ENCODE measurements at regions not wholly inside any gene's neighbourhood (a gene's known extent, or its start where the extent isn't known, plus 50 kb on each side); places are given as distances from the start of the nearest gene placed in this dataset.

- no peak overlapping the region for H3K4me3 ChIP-seq (ENCODE audit: insufficient read length, low read depth)
These were observed 142.4 kb upstream of the ZNF236 start for GRCh38 chr18:76679945-76680344.

GRCh38 chr18:76679259-76679658, 143.1 kb upstream of the ZNF236 start:
- DNase-seq (ENCODE audit: low read depth, low spot score): no peak

More at GRCh38 chr18:76679945-76680344, 142.4 kb upstream of the ZNF236 start:
- Histone ChIP-seq H3K36me3 (ENCODE audit: insufficient read depth, insufficient read length, low read length) (no peaks in the 10 kb centered on the region), H3K27me3 (ENCODE audit: insufficient read depth, insufficient read length) (no peaks in the 10 kb centered on the region), H3K4me1 (ENCODE audit: insufficient read depth, insufficient read length) (no peaks in the 10 kb centered on the region), H3K9ac (ENCODE audit: insufficient read length, low read depth) (no peak overlapping the region), H3K9me3 (ENCODE audit: insufficient read depth, low read length) (no peaks in the 10 kb centered on the region)
- TF ChIP-seq YY1 (IDR thresholded peaks at IDR 0.05; ENCODE audit: insufficient read depth, insufficient read length) (no peak), SUZ12 (IDR thresholded peaks at IDR 0.05; ENCODE audit: extremely low read depth, insufficient read depth, insufficient read length) (no peak)
- peak; percentile 63 for DNase-seq (ENCODE audit: low read depth, low spot score)

GRCh38 chr18:76678248-76678647, 144.1 kb upstream of the ZNF236 start:
- Histone ChIP-seq H3K27me3 (ENCODE audit: insufficient read depth, insufficient read length) (no peaks in the 10 kb centered on the region), H3K4me3 (ENCODE audit: insufficient read length, low read depth) (no peak overlapping the region), H3K4me1 (ENCODE audit: insufficient read depth, insufficient read length) (no peaks in the 10 kb centered on the region), H3K36me3 (ENCODE audit: insufficient read depth, insufficient read length, low read length) (no peaks in the 10 kb centered on the region), H3K9me3 (ENCODE audit: insufficient read depth, low read length) (no peaks in the 10 kb centered on the region), H3K9ac (ENCODE audit: insufficient read length, low read depth) (no peak overlapping the region)
- TF ChIP-seq SUZ12 (IDR thresholded peaks at IDR 0.05; ENCODE audit: extremely low read depth, insufficient read depth, insufficient read length) (no peak), ZNF274 (IDR thresholded peaks at IDR 0.05; ENCODE audit: low read depth, low read length) (no peak), YY1 (IDR thresholded peaks at IDR 0.05; ENCODE audit: insufficient read depth, insufficient read length) (no peak)
- no peak for DNase-seq (ENCODE audit: low read depth, low spot score)

More at GRCh38 chr18:76679259-76679658, 143.1 kb upstream of the ZNF236 start:
- Histone ChIP-seq H3K9ac (ENCODE audit: insufficient read length, low read depth) (no peak overlapping the region), H3K4me1 (ENCODE audit: insufficient read depth, insufficient read length) (no peaks in the 10 kb centered on the region), H3K4me3 (ENCODE audit: insufficient read length, low read depth) (no peak overlapping the region), H3K9me3 (ENCODE audit: insufficient read depth, low read length) (no peaks in the 10 kb centered on the region), H3K36me3 (ENCODE audit: insufficient read depth, insufficient read length, low read length) (no peaks in the 10 kb centered on the region), H3K27me3 (ENCODE audit: insufficient read depth, insufficient read length) (no peaks in the 10 kb centered on the region)
- no peak for TF ChIP-seq YY1 (IDR thresholded peaks at IDR 0.05; ENCODE audit: insufficient read depth, insufficient read length)
- no peak for TF ChIP-seq ZNF274 (IDR thresholded peaks at IDR 0.05; ENCODE audit: low read depth, low read length)
- no peak for TF ChIP-seq SUZ12 (IDR thresholded peaks at IDR 0.05; ENCODE audit: extremely low read depth, insufficient read depth, insufficient read length)

- Histone ChIP-seq H3K9me3 (ENCODE audit: insufficient read depth, low read length) (no peaks in the 10 kb centered on the region), H3K4me3 (ENCODE audit: insufficient read length, low read depth) (no peak overlapping the region), H3K4me1 (ENCODE audit: insufficient read depth, insufficient read length) (no peaks in the 10 kb centered on the region), H3K27me3 (ENCODE audit: insufficient read depth, insufficient read length) (no peaks in the 10 kb centered on the region), H3K9ac (ENCODE audit: insufficient read length, low read depth) (no peak overlapping the region), H3K36me3 (ENCODE audit: insufficient read depth, insufficient read length, low read length) (no peaks in the 10 kb centered on the region)
- no peak for DNase-seq (ENCODE audit: low read depth, low spot score)
- TF ChIP-seq ZNF274 (IDR thresholded peaks at IDR 0.05; ENCODE audit: low read depth, low read length) (no peak), SUZ12 (IDR thresholded peaks at IDR 0.05; ENCODE audit: extremely low read depth, insufficient read depth, insufficient read length) (no peak), YY1 (IDR thresholded peaks at IDR 0.05; ENCODE audit: insufficient read depth, insufficient read length) (no peak)
These were observed 147.8 kb upstream of the ZNF236 start for GRCh38 chr18:76674596-76674995.

- H3K9me3 ChIP-seq (ENCODE audit: insufficient read depth, low read length): no peaks in the 10 kb centered on the region
- H3K27me3 ChIP-seq (ENCODE audit: insufficient read depth, insufficient read length): no peaks in the 10 kb centered on the region
- no peak overlapping the region for H3K4me3 ChIP-seq (ENCODE audit: insufficient read length, low read depth)
- no peak for DNase-seq (ENCODE audit: low read depth, low spot score)
- TF ChIP-seq YY1 (IDR thresholded peaks at IDR 0.05; ENCODE audit: insufficient read depth, insufficient read length) (no peak), SUZ12 (IDR thresholded peaks at IDR 0.05; ENCODE audit: extremely low read depth, insufficient read depth, insufficient read length) (no peak), ZNF274 (IDR thresholded peaks at IDR 0.05; ENCODE audit: low read depth, low read length) (no peak)
- H3K9ac ChIP-seq (ENCODE audit: insufficient read length, low read depth): no peak overlapping the region
- no peaks in the 10 kb centered on the region for H3K36me3 ChIP-seq (ENCODE audit: insufficient read depth, insufficient read length, low read length)
- H3K4me1 ChIP-seq (ENCODE audit: insufficient read depth, insufficient read length): no peaks in the 10 kb centered on the region
These were observed 148.8 kb upstream of the ZNF236 start for GRCh38 chr18:76673281-76674185.

- TF ChIP-seq SUZ12 (IDR thresholded peaks at IDR 0.05; ENCODE audit: extremely low read depth, insufficient read depth, insufficient read length): no peak
- no peak for TF ChIP-seq YY1 (IDR thresholded peaks at IDR 0.05; ENCODE audit: insufficient read depth, insufficient read length)
- no peak for TF ChIP-seq ZNF274 (IDR thresholded peaks at IDR 0.05; ENCODE audit: low read depth, low read length)
- H3K9ac ChIP-seq (ENCODE audit: insufficient read length, low read depth): no peak overlapping the region
- no peak for DNase-seq (ENCODE audit: low read depth, low spot score)
These were observed 149.7 kb upstream of the ZNF236 start for GRCh38 chr18:76672627-76673026.

GRCh38 chr18:76670564-76671288, 151.6 kb upstream of the ZNF236 start:
- H3K36me3 ChIP-seq (ENCODE audit: insufficient read depth, insufficient read length, low read length): no peaks in the 10 kb centered on the region
- no peak for DNase-seq (ENCODE audit: low read depth, low spot score)
- no peaks in the 10 kb centered on the region for H3K9me3 ChIP-seq (ENCODE audit: insufficient read depth, low read length)
- no peaks in the 10 kb centered on the region for H3K27me3 ChIP-seq (ENCODE audit: insufficient read depth, insufficient read length)
- no peaks in the 10 kb centered on the region for H3K4me1 ChIP-seq (ENCODE audit: insufficient read depth, insufficient read length)
- H3K4me3 ChIP-seq (ENCODE audit: insufficient read length, low read depth): no peak overlapping the region
- TF ChIP-seq YY1 (IDR thresholded peaks at IDR 0.05; ENCODE audit: insufficient read depth, insufficient read length) (no peak), SUZ12 (IDR thresholded peaks at IDR 0.05; ENCODE audit: extremely low read depth, insufficient read depth, insufficient read length) (no peak), ZNF274 (IDR thresholded peaks at IDR 0.05; ENCODE audit: low read depth, low read length) (no peak)
- no peak overlapping the region for H3K9ac ChIP-seq (ENCODE audit: insufficient read length, low read depth)

More at GRCh38 chr18:76672627-76673026, 149.7 kb upstream of the ZNF236 start:
- no peaks in the 10 kb centered on the region for H3K27me3 ChIP-seq (ENCODE audit: insufficient read depth, insufficient read length)
- H3K9me3 ChIP-seq (ENCODE audit: insufficient read depth, low read length): no peaks in the 10 kb centered on the region
- H3K4me3 ChIP-seq (ENCODE audit: insufficient read length, low read depth): no peak overlapping the region
- H3K36me3 ChIP-seq (ENCODE audit: insufficient read depth, insufficient read length, low read length): no peaks in the 10 kb centered on the region
- no peaks in the 10 kb centered on the region for H3K4me1 ChIP-seq (ENCODE audit: insufficient read depth, insufficient read length)
